Smooth muscle cell (in vitro differentiated cells): ENCODE measurements at regions not wholly inside any gene's neighbourhood (a gene's known extent, or its start where the extent isn't known, plus 50 kb on each side); places are given as distances from the start of the nearest gene placed in this dataset.

Experiments
- DNase-seq: peaks from one replicate; lab custom pipeline; 2025; ENCODE audit not compliant: unreplicated experiment; lab: John Stamatoyannopoulos, UW
- H2AFZ ChIP-seq: fragments of 200-600 bp; sonication (generic); 2 replicates; pipeline ENCODE4 v1.6.0; 2016; ENCODE audit warnings: antibody characterized with exemption, low read depth, mild to moderate bottlenecking
- H3F3A ChIP-seq: fragments of 200-600 bp; sonication (generic); 2 replicates; pipeline ENCODE4 v1.6.0; 2017; ENCODE audit warnings: antibody characterized with exemption, low read depth
- H3K27ac ChIP-seq: fragments of 200-600 bp; sonication (generic); 2 replicates; pipeline ENCODE4 v1.5.1; 2016; ENCODE audit warnings: low read depth, mild to moderate bottlenecking
- H3K27me3 ChIP-seq: fragments of 200-600 bp; sonication (generic); 2 replicates; pipeline ENCODE4 v1.6.1; 2016; ENCODE audit warnings: low read depth, mild to moderate bottlenecking
- H3K36me3 ChIP-seq: fragments of 200-600 bp; sonication (generic); 2 replicates; pipeline ENCODE4 v1.5.1; 2016; ENCODE audit warnings: low read depth
- H3K4me1 ChIP-seq: fragments of 200-600 bp; sonication (generic); 2 replicates; pipeline ENCODE4 v1.5.1; 2016; ENCODE audit warnings: low read depth
- H3K4me2 ChIP-seq: fragments of 200-600 bp; sonication (generic); 2 replicates; pipeline ENCODE4 v1.6.0; 2016; ENCODE audit warnings: mild to moderate bottlenecking
- H3K4me3 ChIP-seq: fragments of 200-600 bp; sonication (generic); 2 replicates; pipeline ENCODE4 v1.5.1; 2016; ENCODE audit warnings: mild to moderate bottlenecking
- H3K79me2 ChIP-seq: fragments of 200-600 bp; sonication (generic); 2 replicates; pipeline ENCODE4 v1.6.0; 2016; ENCODE audit warnings: low read depth, mild to moderate bottlenecking
- H3K9ac ChIP-seq: fragments of 200-600 bp; sonication (generic); 2 replicates; pipeline ENCODE4 v1.6.0; 2016; ENCODE audit warnings: low read depth
- H3K9me3 ChIP-seq: fragments of 200-600 bp; sonication (generic); replicated peaks from 2 replicates; pipeline ENCODE4 v1.5.1; 2016; ENCODE audit warnings: low read depth
- H4K20me1 ChIP-seq: fragments of 200-600 bp; sonication (generic); 2 replicates; pipeline ENCODE4 v1.6.0; 2016; ENCODE audit warnings: low read depth
- TF ChIP-seq, protein P1 (sequence below): fragments of 200-600 bp; sonication (generic); IDR thresholded peaks from 2 replicates; pipeline ENCODE4 v1.5.1; 2017; ENCODE audit warnings: borderline replicate concordance, mild to moderate bottlenecking, antibody characterized with exemption; ENCODE audit not compliant: insufficient read depth, poor library complexity, severe bottlenecking

GRCh38 chr4:99708551-99708950 is 50.9 kb upstream of the C4orf54 start:
- Histone ChIP-seq H3K27ac (no peak overlapping the region), H3K36me3 (no peaks in the 10 kb centered on the region), H3F3A (no peaks in the 10 kb centered on the region), H4K20me1 (no peaks in the 10 kb centered on the region), H3K4me1 (no peaks in the 10 kb centered on the region), H2AFZ (no peak overlapping the region), H3K79me2 (no peaks in the 10 kb centered on the region), H3K27me3 (no peaks in the 10 kb centered on the region), H3K9ac (no peak overlapping the region), H3K4me3 (no peak overlapping the region), H3K4me2 (no peak overlapping the region), H3K9me3 (no peaks in the 10 kb centered on the region)
- TF ChIP-seq, protein P1, sequence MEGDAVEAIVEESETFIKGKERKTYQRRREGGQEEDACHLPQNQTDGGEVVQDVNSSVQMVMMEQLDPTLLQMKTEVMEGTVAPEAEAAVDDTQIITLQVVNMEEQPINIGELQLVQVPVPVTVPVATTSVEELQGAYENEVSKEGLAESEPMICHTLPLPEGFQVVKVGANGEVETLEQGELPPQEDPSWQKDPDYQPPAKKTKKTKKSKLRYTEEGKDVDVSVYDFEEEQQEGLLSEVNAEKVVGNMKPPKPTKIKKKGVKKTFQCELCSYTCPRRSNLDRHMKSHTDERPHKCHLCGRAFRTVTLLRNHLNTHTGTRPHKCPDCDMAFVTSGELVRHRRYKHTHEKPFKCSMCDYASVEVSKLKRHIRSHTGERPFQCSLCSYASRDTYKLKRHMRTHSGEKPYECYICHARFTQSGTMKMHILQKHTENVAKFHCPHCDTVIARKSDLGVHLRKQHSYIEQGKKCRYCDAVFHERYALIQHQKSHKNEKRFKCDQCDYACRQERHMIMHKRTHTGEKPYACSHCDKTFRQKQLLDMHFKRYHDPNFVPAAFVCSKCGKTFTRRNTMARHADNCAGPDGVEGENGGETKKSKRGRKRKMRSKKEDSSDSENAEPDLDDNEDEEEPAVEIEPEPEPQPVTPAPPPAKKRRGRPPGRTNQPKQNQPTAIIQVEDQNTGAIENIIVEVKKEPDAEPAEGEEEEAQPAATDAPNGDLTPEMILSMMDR: no peak
- no peak for DNase-seq
